Liver (tissue), 8 donors: ENCODE measurements at regions not wholly inside any gene's neighbourhood (a gene's known extent, or its start where the extent isn't known, plus 50 kb on each side); places are given as distances from the start of the nearest gene placed in this dataset.

Experiments used
- DNase-seq: peaks from one replicate; pipeline ENCODE4 v3.0.0-alpha.2; 2017; ENCODE audit warnings: low spot score
- H3K27ac ChIP-seq, 2 donors: one replicate each; pipeline ENCODE4 v1.7.0; 2013; ENCODE audit warnings: inconsistent platforms in 2 of 2, low read length in 2 of 2, control low read depth in 1 of 2, low read depth in 1 of 2, mild to moderate bottlenecking in 1 of 2
- H3K27me3 ChIP-seq, 4 donors: one replicate each; pipeline versions ENCODE4 v1.6.1 to v1.7.0; 2013; ENCODE audit warnings: low read length in 3 of 4, inconsistent platforms in 1 of 4, mild to moderate bottlenecking in 1 of 4, moderate library complexity in 1 of 4; ENCODE audit not compliant: control insufficient read depth in 4 of 4, insufficient read depth in 4 of 4
- H3K36me3 ChIP-seq, 4 donors: one replicate each; pipeline versions ENCODE4 v1.6.1 to v1.7.0; 2013; ENCODE audit warnings: low read length in 3 of 4, mild to moderate bottlenecking in 3 of 4, low read depth in 1 of 4, moderate library complexity in 1 of 4; ENCODE audit not compliant: control insufficient read depth in 4 of 4, insufficient read depth in 3 of 4
- H3K4me1 ChIP-seq, 4 donors: one replicate each; pipeline versions ENCODE4 v1.6.1 to v1.7.0; 2013; ENCODE audit warnings: low read length in 3 of 4, mild to moderate bottlenecking in 3 of 4, moderate library complexity in 1 of 4; ENCODE audit not compliant: control insufficient read depth in 4 of 4, insufficient read depth in 4 of 4
- H3K4me3 ChIP-seq, 3 donors: one replicate each; pipeline versions ENCODE4 v1.6.1 to v1.7.0; 2013; ENCODE audit warnings: low read length in 3 of 3, control low read depth in 1 of 3, low read depth in 1 of 3, mild to moderate bottlenecking in 1 of 3
- H3K9ac ChIP-seq, 2 donors: one replicate each; pipeline ENCODE4 v1.7.0; 2013; ENCODE audit warnings: low read length in 2 of 2, mild to moderate bottlenecking in 2 of 2, moderate library complexity in 2 of 2, control low read depth in 1 of 2, low read depth in 1 of 2
- H3K9me3 ChIP-seq, 4 donors: one replicate each; pipeline versions ENCODE4 v1.6.1 to v1.7.0; 2013; ENCODE audit warnings: low read length in 3 of 4; ENCODE audit not compliant: control insufficient read depth in 4 of 4
- EGR1 ChIP-seq, 2 donors: IDR thresholded peaks; 2 replicates each; pipeline ENCODE4 v1.6.1; 2016 to 2018; ENCODE audit warnings: antibody characterized with exemption in 2 of 2, low read depth in 2 of 2
- FOXA1 ChIP-seq: IDR thresholded peaks from 2 replicates; pipeline ENCODE4 v1.6.1; 2016; ENCODE audit warnings: antibody characterized with exemption
- FOXA2 ChIP-seq: IDR thresholded peaks from 2 replicates; pipeline ENCODE4 v1.6.1; 2016; ENCODE audit warnings: antibody characterized with exemption
- GABPA ChIP-seq, 2 donors: IDR thresholded peaks in 1 of 2; conservative IDR thresholded peaks in 1 of 2; 2 replicates each; pipeline ENCODE4 v1.6.1; 2016; ENCODE audit warnings: antibody characterized with exemption in 2 of 2, mild to moderate bottlenecking in 1 of 2, moderate library complexity in 1 of 2
- HNF4A ChIP-seq, 2 donors: conservative IDR thresholded peaks; 2 replicates each; pipeline ENCODE4 v1.6.1; 2016; ENCODE audit warnings: antibody characterized with exemption in 2 of 2, mild to moderate bottlenecking in 2 of 2
- HNF4G ChIP-seq: IDR thresholded peaks from 2 replicates; pipeline ENCODE4 v1.6.1; 2016; ENCODE audit warnings: antibody characterized with exemption
- JUND ChIP-seq, 2 donors: IDR thresholded peaks; 2 replicates each; pipeline ENCODE4 v1.6.1; 2016; ENCODE audit warnings: antibody characterized with exemption in 2 of 2
- NR2F2 ChIP-seq: IDR thresholded peaks from 2 replicates; pipeline ENCODE4 v1.6.1; 2016; ENCODE audit warnings: antibody characterized with exemption
- RAD21 ChIP-seq, 2 donors: IDR thresholded peaks; 2 replicates each; pipeline ENCODE4 v1.6.1; 2016; ENCODE audit warnings: antibody characterized with exemption in 2 of 2, mild to moderate bottlenecking in 2 of 2
- RXRA ChIP-seq, 2 donors: IDR thresholded peaks; 2 replicates each; pipeline ENCODE4 v1.6.1; 2017 to 2018; ENCODE audit warnings: antibody characterized with exemption in 2 of 2, mild to moderate bottlenecking in 1 of 2
- SP1 ChIP-seq: IDR thresholded peaks from 2 replicates; pipeline ENCODE4 v1.6.1; 2018; ENCODE audit warnings: antibody characterized with exemption, mild to moderate bottlenecking
- YY1 ChIP-seq: IDR thresholded peaks from 2 replicates; pipeline ENCODE4 v1.6.1; 2016; ENCODE audit warnings: antibody characterized with exemption, mild to moderate bottlenecking
- WGBS: extraction: QIAGEN DNeasy Blood & Tissue Kit; methylation state at CpG from one replicate; pipeline ENCODE4 v1.1.7; 2013; 5-methylcytosine and 5-hydroxymethylcytosine counted together
- TF ChIP-seq, protein P1 (sequence below): IDR thresholded peaks from 2 replicates; pipeline ENCODE4 v1.6.1; 2016; ENCODE audit warnings: antibody characterized with exemption
- TF ChIP-seq, protein P2 (sequence below): IDR thresholded peaks from 2 replicates; pipeline ENCODE4 v1.6.1; 2016; ENCODE audit warnings: antibody characterized with exemption
- TF ChIP-seq, protein P3 (sequence below): fragments of 150-350 bp; IDR thresholded peaks from 2 replicates; pipeline ENCODE4 v1.5.1; 2017; ENCODE audit warnings: improper control_type of control experiment, low read depth, low read length; ENCODE audit not compliant: missing input control
- TF ChIP-seq, protein P4 (sequence below): IDR thresholded peaks from 2 replicates; pipeline ENCODE4 v1.6.1; 2016; ENCODE audit warnings: antibody characterized with exemption
- donor health status: healthy.
- donor health status: healthy.
- donor health status: healthy.
- donor health status: healthy.
- donor health status: healthy.

DNA sequence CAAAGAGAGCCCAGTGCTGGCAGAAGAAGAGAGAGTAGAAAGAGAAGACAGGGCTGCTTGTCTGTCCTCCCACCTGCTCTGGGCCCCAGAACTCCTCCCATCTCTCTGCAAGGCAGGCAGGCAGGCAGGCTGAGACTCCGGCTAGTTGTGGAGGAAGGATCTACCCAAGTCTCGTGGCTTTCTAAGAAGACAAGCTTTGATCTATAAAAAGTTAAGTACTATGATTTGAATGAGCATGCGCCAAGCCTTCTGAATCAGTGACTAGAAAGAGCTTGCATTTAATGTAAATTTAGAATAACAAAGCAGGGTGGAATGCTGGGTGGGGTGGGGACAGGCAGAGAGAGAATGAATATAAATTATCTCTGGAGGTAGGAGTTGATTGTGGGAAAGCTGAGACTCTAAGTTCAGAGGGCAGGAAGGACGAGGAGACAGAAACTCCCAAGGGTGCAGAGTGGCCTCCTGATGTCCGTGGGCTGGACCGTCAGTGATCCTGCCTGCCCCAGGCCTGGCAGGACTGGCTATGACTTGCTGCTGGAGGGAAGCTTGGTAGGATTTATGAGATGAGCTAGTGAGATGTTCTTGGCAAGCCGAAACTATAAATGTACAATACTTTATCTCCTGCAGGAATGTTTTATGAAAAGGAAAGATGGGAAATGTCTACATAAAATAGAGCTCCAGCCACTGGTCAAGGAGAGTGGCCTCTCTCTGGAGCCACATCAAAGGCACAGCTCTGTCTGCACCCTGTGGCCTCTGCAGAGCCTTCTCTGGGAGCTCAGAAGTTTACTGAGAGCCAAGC, 447.5 kb downstream of the TNS1 start:
- no peak for DNase-seq
- Histone ChIP-seq H3K27ac (no peak overlapping the region), H3K36me3 (no peaks in the 10 kb centered on the region), H3K27me3 (no peaks in the 10 kb centered on the region), H3K4me1 (no peaks in the 10 kb centered on the region), H3K4me3 (no peak overlapping the region), H3K9ac (no peak overlapping the region), H3K9me3 (no peaks in the 10 kb centered on the region)
- TF ChIP-seq RAD21 (IDR thresholded peaks at IDR 0.05): no peak
- TF ChIP-seq, protein P1, sequence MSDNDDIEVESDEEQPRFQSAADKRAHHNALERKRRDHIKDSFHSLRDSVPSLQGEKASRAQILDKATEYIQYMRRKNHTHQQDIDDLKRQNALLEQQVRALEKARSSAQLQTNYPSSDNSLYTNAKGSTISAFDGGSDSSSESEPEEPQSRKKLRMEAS: no peak
- WGBS: 72% methylated on average over 7 of the region's 7 CpGs

DNA sequence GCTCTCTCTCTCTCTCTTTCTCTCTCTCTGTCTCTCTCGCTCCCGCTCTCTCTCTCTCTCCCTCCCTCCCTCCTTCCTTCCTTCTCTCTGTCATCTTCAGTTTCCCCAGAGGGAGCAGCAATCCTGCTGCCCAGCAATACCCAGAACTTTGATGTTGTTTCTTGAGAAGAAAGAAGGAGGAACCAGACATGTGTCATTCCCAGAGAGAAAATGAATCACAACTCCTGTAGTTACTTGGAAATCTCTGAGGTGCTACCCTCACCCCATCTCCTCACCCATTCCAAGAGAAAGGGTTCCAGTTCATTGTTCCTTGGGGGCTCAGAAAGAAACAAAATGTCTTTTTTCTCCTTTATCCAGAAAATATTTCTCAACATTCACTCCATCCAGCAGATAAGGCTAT, 449.1 kb downstream of the TNS1 start:
- Histone ChIP-seq H3K9me3 (no peaks in the 10 kb centered on the region), H3K27ac (no peak overlapping the region), H3K36me3 (no peaks in the 10 kb centered on the region), H3K4me3 (no peak overlapping the region), H3K27me3 (no peaks in the 10 kb centered on the region), H3K4me1 (no peaks in the 10 kb centered on the region), H3K9ac (no peak overlapping the region)
- WGBS: 88% methylated on average over 2 of the region's 2 CpGs
- TF ChIP-seq HNF4G (no peak), RAD21 (IDR thresholded peaks at IDR 0.05) (no peak), RXRA (IDR thresholded peaks at IDR 0.05) (no peak), HNF4A (conservative IDR thresholded peaks at IDR 0.05) (no peak), YY1 (no peak), GABPA (IDR thresholded peaks at IDR 0.05 in 1 of 2, conservative IDR thresholded peaks at IDR 0.05 in 1 of 2) (no peak), FOXA1 (no peak), NR2F2 (no peak), SP1 (no peak), JUND (IDR thresholded peaks at IDR 0.05) (no peak), EGR1 (IDR thresholded peaks at IDR 0.05; ENCODE audit: low read depth in 2 of 2) (no peak), FOXA2 (no peak)
- TF ChIP-seq, protein P2, sequence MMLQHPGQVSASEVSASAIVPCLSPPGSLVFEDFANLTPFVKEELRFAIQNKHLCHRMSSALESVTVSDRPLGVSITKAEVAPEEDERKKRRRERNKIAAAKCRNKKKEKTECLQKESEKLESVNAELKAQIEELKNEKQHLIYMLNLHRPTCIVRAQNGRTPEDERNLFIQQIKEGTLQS: no peak
- TF ChIP-seq, protein P1: no peak
- TF ChIP-seq, protein P3, sequence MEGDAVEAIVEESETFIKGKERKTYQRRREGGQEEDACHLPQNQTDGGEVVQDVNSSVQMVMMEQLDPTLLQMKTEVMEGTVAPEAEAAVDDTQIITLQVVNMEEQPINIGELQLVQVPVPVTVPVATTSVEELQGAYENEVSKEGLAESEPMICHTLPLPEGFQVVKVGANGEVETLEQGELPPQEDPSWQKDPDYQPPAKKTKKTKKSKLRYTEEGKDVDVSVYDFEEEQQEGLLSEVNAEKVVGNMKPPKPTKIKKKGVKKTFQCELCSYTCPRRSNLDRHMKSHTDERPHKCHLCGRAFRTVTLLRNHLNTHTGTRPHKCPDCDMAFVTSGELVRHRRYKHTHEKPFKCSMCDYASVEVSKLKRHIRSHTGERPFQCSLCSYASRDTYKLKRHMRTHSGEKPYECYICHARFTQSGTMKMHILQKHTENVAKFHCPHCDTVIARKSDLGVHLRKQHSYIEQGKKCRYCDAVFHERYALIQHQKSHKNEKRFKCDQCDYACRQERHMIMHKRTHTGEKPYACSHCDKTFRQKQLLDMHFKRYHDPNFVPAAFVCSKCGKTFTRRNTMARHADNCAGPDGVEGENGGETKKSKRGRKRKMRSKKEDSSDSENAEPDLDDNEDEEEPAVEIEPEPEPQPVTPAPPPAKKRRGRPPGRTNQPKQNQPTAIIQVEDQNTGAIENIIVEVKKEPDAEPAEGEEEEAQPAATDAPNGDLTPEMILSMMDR: no peak
- TF ChIP-seq, protein P4, sequence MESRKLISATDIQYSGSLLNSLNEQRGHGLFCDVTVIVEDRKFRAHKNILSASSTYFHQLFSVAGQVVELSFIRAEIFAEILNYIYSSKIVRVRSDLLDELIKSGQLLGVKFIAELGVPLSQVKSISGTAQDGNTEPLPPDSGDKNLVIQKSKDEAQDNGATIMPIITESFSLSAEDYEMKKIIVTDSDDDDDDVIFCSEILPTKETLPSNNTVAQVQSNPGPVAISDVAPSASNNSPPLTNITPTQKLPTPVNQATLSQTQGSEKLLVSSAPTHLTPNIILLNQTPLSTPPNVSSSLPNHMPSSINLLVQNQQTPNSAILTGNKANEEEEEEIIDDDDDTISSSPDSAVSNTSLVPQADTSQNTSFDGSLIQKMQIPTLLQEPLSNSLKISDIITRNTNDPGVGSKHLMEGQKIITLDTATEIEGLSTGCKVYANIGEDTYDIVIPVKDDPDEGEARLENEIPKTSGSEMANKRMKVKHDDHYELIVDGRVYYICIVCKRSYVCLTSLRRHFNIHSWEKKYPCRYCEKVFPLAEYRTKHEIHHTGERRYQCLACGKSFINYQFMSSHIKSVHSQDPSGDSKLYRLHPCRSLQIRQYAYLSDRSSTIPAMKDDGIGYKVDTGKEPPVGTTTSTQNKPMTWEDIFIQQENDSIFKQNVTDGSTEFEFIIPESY: no peak
- no peak for DNase-seq
